KMS-11 (cell line): ENCODE measurements at regions not wholly inside any gene's neighbourhood (a gene's known extent, or its start where the extent isn't known, plus 50 kb on each side); places are given as distances from the start of the nearest gene placed in this dataset.

Experiments
- H2AFZ ChIP-seq: fragments of 200-600 bp; sonication (generic); 2 replicates; pipeline ENCODE4 v1.6.1; 2016; ENCODE audit warnings: antibody characterized with exemption, mixed run types, low read depth
- H3K27ac ChIP-seq: fragments of 200-600 bp; sonication (generic); 2 replicates; pipeline ENCODE4 v1.6.1; 2016; ENCODE audit warnings: mild to moderate bottlenecking, mixed run types
- H3K27me3 ChIP-seq: fragments of 200-600 bp; sonication (generic); 2 replicates; pipeline ENCODE4 v1.6.1; 2017; ENCODE audit warnings: mild to moderate bottlenecking, low read depth, mixed run types, moderate library complexity; ENCODE audit not compliant: insufficient read depth
- H3K36me3 ChIP-seq: fragments of 200-600 bp; sonication (generic); 2 replicates; pipeline ENCODE4 v1.6.1; 2017; ENCODE audit warnings: mild to moderate bottlenecking, mixed run types; ENCODE audit not compliant: insufficient read depth
- H3K4me1 ChIP-seq: fragments of 200-600 bp; sonication (generic); 2 replicates; pipeline ENCODE4 v1.6.1; 2016; ENCODE audit warnings: mild to moderate bottlenecking, low read depth, mixed run types; ENCODE audit not compliant: poor library complexity, severe bottlenecking
- H3K4me2 ChIP-seq: fragments of 200-600 bp; sonication (generic); 2 replicates; pipeline ENCODE4 v1.7.0; 2016; ENCODE audit warnings: mild to moderate bottlenecking, mixed run types
- H3K4me3 ChIP-seq: fragments of 200-600 bp; sonication (generic); IDR thresholded peaks from 2 replicates; pipeline ENCODE4 v1.6.1; 2017; ENCODE audit warnings: low read depth, low read length, mixed read lengths; ENCODE audit not compliant: insufficient read depth
- H3K79me2 ChIP-seq: fragments of 200-600 bp; sonication (generic); 2 replicates; pipeline ENCODE4 v1.6.1; 2016; ENCODE audit warnings: low read depth, mixed run types; ENCODE audit not compliant: insufficient read depth
- H3K9ac ChIP-seq: fragments of 200-600 bp; sonication (generic); 2 replicates; pipeline ENCODE4 v1.6.1; 2016; ENCODE audit warnings: mild to moderate bottlenecking, mixed run types
- H4K20me1 ChIP-seq: fragments of 200-600 bp; sonication (generic); 2 replicates; pipeline ENCODE4 v1.6.1; 2016; ENCODE audit warnings: mild to moderate bottlenecking, mixed run types; ENCODE audit not compliant: insufficient read depth
- CTCF ChIP-seq: fragments of 200-600 bp; sonication (generic); conservative IDR thresholded peaks from 2 replicates; pipeline ENCODE4 v1.6.1; 2017; ENCODE audit warnings: low read depth, mild to moderate bottlenecking, antibody characterized with exemption, low read length, moderate library complexity, mixed read lengths

- no peak overlapping the region for H3K9ac ChIP-seq
- no peaks in the 10 kb centered on the region for H4K20me1 ChIP-seq
- H3K27me3 ChIP-seq = no peaks in the 10 kb centered on the region
- H3K36me3 ChIP-seq = no peaks in the 10 kb centered on the region
- no peak overlapping the region for H3K4me2 ChIP-seq
- no peaks in the 10 kb centered on the region for H3K79me2 ChIP-seq
- TF ChIP-seq CTCF = no peak
- H3K4me1 ChIP-seq = no peaks in the 10 kb centered on the region
- H2AFZ ChIP-seq = no peak overlapping the region
- no peak overlapping the region for H3K4me3 ChIP-seq
- no peak overlapping the region for H3K27ac ChIP-seq
Observed at GRCh38 chr13:55440465-55441085, 1700.1 kb upstream of the PRR20A start.

GRCh38 chr13:55464222-55464621 lies 1676.5 kb upstream of the PRR20A start:
- TF ChIP-seq CTCF = no peak
- Histone ChIP-seq H3K4me2 (no peak overlapping the region), H3K27me3 (no peaks in the 10 kb centered on the region), H3K27ac (no peak overlapping the region), H3K36me3 (no peaks in the 10 kb centered on the region), H2AFZ (no peak overlapping the region), H3K79me2 (no peaks in the 10 kb centered on the region), H4K20me1 (no peaks in the 10 kb centered on the region), H3K4me3 (no peak overlapping the region), H3K4me1 (no peaks in the 10 kb centered on the region), H3K9ac (no peak overlapping the region)

- Histone ChIP-seq H3K4me2 (no peak overlapping the region), H3K9ac (no peak overlapping the region), H4K20me1 (no peaks in the 10 kb centered on the region), H3K36me3 (no peaks in the 10 kb centered on the region), H3K4me1 (no peaks in the 10 kb centered on the region), H3K27ac (no peak overlapping the region), H3K27me3 (no peaks in the 10 kb centered on the region), H3K4me3 (no peak overlapping the region), H2AFZ (no peak overlapping the region), H3K79me2 (no peaks in the 10 kb centered on the region)
- TF ChIP-seq CTCF = no peak
Observed at GRCh38 chr13:55467476-55467875, 1673.2 kb upstream of the PRR20A start.

- H2AFZ ChIP-seq = no peak overlapping the region
- TF ChIP-seq CTCF = no peak
Observed at GRCh38 chr13:55483626-55484158, 1657.0 kb upstream of the PRR20A start.

More at GRCh38 chr13:55483626-55484158, 1657.0 kb upstream of the PRR20A start:
- Histone ChIP-seq H3K9ac (no peak overlapping the region), H3K4me1 (no peaks in the 10 kb centered on the region), H4K20me1 (no peaks in the 10 kb centered on the region), H3K4me3 (no peak overlapping the region), H3K79me2 (no peaks in the 10 kb centered on the region), H3K27me3 (no peaks in the 10 kb centered on the region), H3K27ac (no peak overlapping the region), H3K4me2 (no peak overlapping the region), H3K36me3 (no peaks in the 10 kb centered on the region)
